ENCODE measurements at regions not wholly inside any gene's neighbourhood (a gene's known extent, or its start where the extent isn't known, plus 50 kb on each side); places are given as distances from the start of the nearest gene placed in this dataset.

- intact Hi-C loops (cut with micrococcal nuclease) (loop anchor here (10.0 kb wide), 1 partner anchor 1384 kb away; no protein-coding TSS in a partner anchor), dilution Hi-C loops (cut with MboI; ENCODE audit: extremely low pct_ligation_motif_present, low sequenced_read_pairs) (no loop called here)
- Histone ChIP-seq H3K79me2 (ENCODE audit: control insufficient read depth, insufficient read depth, low read length) (no peaks in the 10 kb centered on the region), H3K9ac (replicated peaks; ENCODE audit: extremely low read depth, insufficient read depth, low read length) (no peak overlapping the region), H4K20me1 (replicated peaks; ENCODE audit: control insufficient read depth, extremely low read depth, insufficient read depth, low read length) (no peaks in the 10 kb centered on the region), H3K27me3 (ENCODE audit: control insufficient read depth in 2 of 2, insufficient read depth in 2 of 2, low read length in 2 of 2) (no peaks in the 10 kb centered on the region), H3K4me2 (ENCODE audit: insufficient read depth, low read length) (no peak overlapping the region), H3K9me1 (replicated peaks; ENCODE audit: control insufficient read depth, extremely low read depth, insufficient read depth, low read length) (peaks cover 3% of the 10 kb centered on the region), H3K27ac (ENCODE audit: insufficient read depth, low read depth, low read length) (no peak overlapping the region), H3K4me1 (ENCODE audit: control insufficient read depth, extremely low read depth, insufficient read depth, low read length) (no peaks in the 10 kb centered on the region), H2AFZ (ENCODE audit: low read depth, low read length) (no peak overlapping the region), H3K36me3 (ENCODE audit: control insufficient read depth in 2 of 2, extremely low read depth in 1 of 2, insufficient read depth in 2 of 2, low read length in 2 of 2) (no peaks in the 10 kb centered on the region), H3K9me3 (replicated peaks; ENCODE audit: control insufficient read depth, insufficient read depth, low read length) (no peaks in the 10 kb centered on the region), H3K4me3 (replicated peaks in 1 of 3; ENCODE audit: insufficient read depth in 1 of 3, low read depth in 1 of 3, low read length in 3 of 3) (no peak overlapping the region)
- no peak for TF ChIP-seq FOS (IDR thresholded peaks at IDR 0.05; ENCODE audit: borderline replicate concordance, insufficient read depth, low read length)
- no peak for TF ChIP-seq EZH2 (IDR thresholded peaks at IDR 0.05; ENCODE audit: borderline replicate concordance, low read depth, low read length, severe bottlenecking)
- TF ChIP-seq JUN (IDR thresholded peaks at IDR 0.05; ENCODE audit: borderline replicate concordance, insufficient read depth, insufficient read length, low read depth) = no peak
- no peak for TF ChIP-seq MYC (IDR thresholded peaks at IDR 0.05; ENCODE audit: low read depth, low read length)
- TF ChIP-seq POLR2AphosphoS5 (IDR thresholded peaks at IDR 0.05; ENCODE audit: insufficient read depth, low read depth, low read length) = no peak
- no peak for TF ChIP-seq MAX (IDR thresholded peaks at IDR 0.05; ENCODE audit: insufficient read depth, insufficient read length)
- no peak for TF ChIP-seq CTCF (IDR thresholded peaks at IDR 0.05; ENCODE audit: extremely low read depth in 1 of 2, insufficient read depth in 1 of 2, low read depth in 1 of 2, low read length in 2 of 2)
- TF ChIP-seq GATA2 (IDR thresholded peaks at IDR 0.05; ENCODE audit: insufficient read depth, insufficient read length, low read depth, low read length) = no peak
- TF ChIP-seq POLR2A (IDR thresholded peaks at IDR 0.05; ENCODE audit: low read depth, low read length) = no peak
- DNase-seq (ENCODE audit: low read depth, low spot score) = no peak
- no TSS peak for BruUV-seq (replicated peaks)
- POLR2A ChIA-PET = no interaction called here
- CTCF ChIA-PET = no interaction called here
- no peak for FAIRE-seq
Observed at GRCh38 chr4:141340458-141340857, 119.8 kb downstream of the ZNF330 start.
